Right kidney (tissue), 1 donor: ENCODE measurements at regions not wholly inside any gene's neighbourhood (a gene's known extent, or its start where the extent isn't known, plus 50 kb on each side); places are given as distances from the start of the nearest gene placed in this dataset.
"Not testable (repeated sequence)": the region's sequence is repeated elsewhere in the genome, so short reads cannot be mapped to it uniquely, and the experiment has no call there.

Experiments
- DNase-seq: peaks from one replicate; pipeline ENCODE4 v3.0.0-alpha.2; 2016

DNA sequence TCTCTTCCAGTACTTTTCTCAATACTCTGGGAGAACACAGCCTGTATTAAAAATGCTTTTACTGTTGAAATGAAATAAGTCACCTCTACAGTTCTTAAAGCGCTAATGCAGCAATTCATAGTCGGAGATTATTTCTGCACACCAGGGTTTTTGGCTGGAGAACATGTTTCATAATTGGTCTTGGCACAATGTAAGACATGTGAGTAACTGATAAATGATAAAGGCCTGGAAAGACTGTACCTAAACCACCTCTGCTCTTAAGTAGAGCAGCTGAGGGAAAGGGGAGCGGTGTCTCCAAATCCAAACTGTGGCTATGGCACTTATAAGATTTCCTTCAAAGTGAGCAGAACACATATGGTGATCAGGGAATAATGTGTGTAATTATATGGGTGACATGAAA, 390.3 kb upstream of the MBL2 start:
- no peak for DNase-seq

DNA sequence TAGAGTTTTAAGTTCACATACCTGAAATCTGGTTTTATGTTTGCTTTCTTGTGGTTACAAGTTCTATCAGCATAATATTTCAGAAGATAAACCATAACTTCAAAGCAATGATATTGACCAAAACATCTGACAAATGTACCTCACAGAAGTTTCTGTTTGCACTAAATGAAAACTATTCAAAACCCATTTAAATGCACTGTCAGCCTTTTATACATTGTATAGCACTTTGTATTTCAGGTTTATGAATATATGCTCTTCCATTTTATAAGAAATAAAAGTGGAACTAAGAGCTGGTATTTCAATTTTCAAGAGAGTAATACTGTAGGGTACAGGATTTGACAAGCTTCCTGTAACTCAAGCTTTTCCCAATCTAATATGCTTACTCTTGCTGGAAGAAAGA, 388.6 kb upstream of the MBL2 start:
- DNase-seq: no peak

DNA sequence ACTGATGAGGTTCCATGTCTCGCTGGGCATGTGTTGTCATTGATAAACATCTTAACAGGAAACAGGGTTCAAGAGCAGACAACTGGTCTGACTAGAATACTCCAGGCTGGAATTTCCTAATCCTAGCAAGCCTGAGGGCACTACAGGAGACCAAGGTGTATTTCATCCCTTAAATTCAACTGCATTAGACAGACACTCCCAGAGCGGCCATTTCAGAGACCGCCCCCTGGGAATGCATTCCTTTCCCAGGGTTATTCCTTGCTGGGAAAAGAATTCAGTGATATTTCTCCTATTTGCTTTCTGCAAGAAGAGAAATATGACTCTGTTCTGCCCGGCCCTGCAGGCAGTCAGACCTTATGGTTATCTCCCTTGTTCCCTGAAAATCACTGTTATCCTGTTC, 383.1 kb upstream of the MBL2 start:
- DNase-seq: not testable (repeated sequence)

DNA sequence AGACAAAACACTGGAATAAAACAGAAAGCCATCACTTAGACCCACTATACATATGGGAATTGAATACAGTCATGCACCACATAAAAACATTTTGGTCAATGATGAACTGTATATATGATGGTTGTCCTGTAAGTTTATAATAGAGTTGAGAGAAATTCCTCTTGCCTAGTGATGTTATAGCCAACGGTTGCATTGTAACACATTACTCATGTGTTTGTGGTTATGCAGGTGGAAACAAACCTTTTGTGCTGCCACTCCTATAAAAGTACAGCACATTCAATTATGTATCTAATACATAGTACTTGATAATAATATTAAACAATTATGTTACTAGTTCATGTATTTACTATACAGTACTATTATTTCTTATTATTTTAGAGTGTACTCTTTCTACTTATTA, 381.2 kb upstream of the MBL2 start:
- DNase-seq: no peak

GRCh38 chr10:53140506-53140905, 367.9 kb upstream of the MBL2 start:
- no peak for DNase-seq

DNA sequence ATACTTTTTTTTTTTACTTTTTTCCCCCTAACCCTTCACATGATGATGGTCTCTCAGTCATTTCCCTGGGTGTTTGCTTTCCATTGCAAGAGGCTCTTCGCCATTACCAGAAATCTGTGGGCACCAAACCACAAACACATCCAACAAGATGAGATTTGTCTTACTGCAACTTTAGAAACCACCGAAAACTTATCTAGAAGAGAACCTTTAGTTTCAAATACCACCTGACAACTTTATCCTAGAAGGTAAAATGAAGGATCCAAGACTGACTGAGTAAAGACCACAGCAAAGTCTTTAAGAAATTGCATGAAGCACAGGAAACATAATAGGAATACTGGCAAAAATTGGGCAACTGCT, 363.3 kb upstream of the MBL2 start:
- DNase-seq: no peak

DNA sequence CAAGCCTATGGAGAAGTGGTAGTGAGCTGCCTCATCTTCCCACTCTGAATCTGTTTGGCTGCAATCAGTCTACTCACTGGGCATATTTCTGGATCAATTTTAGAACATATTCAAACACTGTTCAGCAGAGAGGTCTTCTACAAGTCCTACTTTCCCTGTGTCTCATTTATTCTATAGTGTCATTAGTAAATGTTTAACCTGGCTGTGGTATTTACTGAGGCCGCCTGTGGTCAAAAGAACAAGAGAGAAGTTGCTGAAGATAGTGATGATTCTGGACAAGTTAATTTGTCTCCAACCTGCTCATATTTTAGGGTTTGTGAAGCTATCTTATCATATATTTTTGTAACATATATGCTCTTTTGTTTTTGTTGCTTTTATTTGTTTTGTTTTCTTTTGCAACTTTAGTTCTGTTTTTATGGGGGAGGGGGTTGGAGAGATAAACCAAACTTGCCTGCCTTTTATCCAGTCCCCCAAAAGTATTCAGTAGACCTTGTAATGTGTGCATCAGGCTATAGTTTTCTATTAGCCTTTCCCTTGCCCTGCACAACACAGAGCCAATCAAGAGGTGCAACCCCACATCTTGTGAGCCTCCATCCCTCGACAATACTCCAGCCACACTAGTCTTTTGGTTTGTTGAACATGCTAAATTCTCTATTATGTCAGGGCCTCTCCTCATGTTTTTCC, 362.8 kb upstream of the MBL2 start:
- DNase-seq: no peak

GRCh38 chr10:53134050-53134449, 361.5 kb upstream of the MBL2 start:
- no peak for DNase-seq

- DNase-seq: no peak
These were observed 357.8 kb upstream of the MBL2 start for GRCh38 chr10:53130337-53130736.

DNA sequence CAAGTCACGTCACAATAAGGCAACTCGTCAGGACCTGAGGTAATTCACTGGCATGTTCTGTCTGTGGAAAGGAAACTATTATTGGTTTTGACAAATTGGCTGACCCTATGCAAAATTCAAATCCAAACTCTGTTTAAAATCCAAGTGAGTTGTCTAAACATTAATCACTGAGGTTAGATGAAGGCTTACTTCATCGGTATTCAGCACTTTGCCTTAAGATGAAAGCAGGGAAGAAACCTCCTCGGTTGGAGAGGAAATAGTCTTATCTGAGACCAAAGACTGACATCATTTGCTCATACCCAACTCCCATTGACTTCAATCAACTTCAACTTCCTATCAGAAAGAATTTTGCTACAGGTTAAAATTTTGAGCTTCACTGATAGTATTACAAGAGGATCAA, 355.1 kb upstream of the MBL2 start:
- no peak for DNase-seq

- DNase-seq: no peak
These were observed 350.7 kb upstream of the MBL2 start for GRCh38 chr10:53123311-53123710.

- DNase-seq: no peak
These were observed 349.7 kb upstream of the MBL2 start for GRCh38 chr10:53122281-53122680.

DNA sequence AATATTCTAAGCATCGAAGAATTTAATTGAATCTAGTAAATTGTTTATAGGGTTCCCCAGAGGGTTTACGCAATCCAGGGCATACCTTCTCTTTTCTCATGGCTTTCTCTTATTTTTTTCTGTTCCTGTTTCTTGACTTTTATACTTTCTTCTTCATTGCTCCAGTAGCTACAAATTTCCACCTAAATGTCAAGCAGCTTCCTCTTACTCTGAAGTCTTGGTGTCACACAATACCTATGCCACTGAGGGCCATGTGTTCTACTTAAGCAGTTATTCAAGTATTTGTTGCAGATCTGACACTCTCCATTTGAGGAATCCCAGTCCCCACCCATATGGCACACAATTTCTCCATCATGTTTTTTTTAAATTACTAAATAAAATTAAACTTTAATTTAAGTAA, 343.1 kb upstream of the MBL2 start:
- DNase-seq: no peak

GRCh38 chr10:53111529-53111928, 338.9 kb upstream of the MBL2 start:
- no peak for DNase-seq

GRCh38 chr10:53109320-53109719, 336.7 kb upstream of the MBL2 start:
- no peak for DNase-seq

DNA sequence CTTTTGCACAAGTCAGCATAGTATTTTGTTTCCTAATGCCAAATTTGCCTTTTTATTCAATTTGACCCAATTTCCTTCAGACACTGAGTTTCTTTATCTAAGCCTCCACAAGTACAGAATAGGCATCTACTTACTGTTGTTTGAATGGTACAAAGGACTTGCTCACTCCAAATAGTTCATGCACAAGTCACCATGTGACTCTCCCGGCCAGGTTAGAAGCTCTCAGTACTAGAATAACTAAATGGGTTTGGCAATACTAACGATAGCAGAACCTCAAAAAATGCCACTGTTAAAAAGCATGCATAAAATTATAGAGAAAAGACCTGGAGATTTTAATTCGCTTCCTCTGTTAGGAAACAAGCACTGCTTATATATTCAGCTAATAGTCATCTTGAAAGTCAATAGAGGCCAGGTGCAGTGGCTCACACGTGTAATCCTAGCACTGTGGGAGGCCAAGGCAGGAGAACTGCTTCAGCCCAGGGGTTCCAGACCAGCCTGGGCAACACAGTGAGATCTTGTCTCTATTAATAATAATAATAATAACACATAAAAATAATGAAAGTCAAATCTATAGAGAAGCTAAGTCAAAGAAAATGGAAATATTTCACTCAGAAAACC, 335.8 kb upstream of the MBL2 start:
- DNase-seq: no peak

GRCh38 chr10:53107711-53108110, 335.1 kb upstream of the MBL2 start:
- DNase-seq: no peak

DNA sequence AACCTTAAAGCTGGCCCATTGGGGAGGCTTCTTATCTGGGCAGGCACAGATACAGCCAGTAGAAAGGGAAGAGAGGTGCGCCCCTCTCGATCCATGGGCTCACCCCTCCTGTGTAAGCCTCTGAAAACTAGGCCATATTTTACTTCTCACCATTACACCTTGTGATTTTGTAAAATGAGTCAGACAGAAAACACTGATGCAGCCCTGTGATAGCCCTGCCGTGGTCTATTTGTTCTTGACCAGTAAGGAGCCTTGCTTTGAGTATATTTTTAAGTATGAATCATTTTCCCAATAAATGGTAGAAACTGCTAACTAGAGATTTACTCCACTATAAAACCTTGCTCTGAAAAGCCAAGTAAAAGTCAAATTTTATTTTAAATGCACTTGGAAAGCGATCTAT, 329.8 kb upstream of the MBL2 start:
- no peak for DNase-seq

GRCh38 chr10:53093878-53094277, 321.3 kb upstream of the MBL2 start:
- DNase-seq: no peak

DNA sequence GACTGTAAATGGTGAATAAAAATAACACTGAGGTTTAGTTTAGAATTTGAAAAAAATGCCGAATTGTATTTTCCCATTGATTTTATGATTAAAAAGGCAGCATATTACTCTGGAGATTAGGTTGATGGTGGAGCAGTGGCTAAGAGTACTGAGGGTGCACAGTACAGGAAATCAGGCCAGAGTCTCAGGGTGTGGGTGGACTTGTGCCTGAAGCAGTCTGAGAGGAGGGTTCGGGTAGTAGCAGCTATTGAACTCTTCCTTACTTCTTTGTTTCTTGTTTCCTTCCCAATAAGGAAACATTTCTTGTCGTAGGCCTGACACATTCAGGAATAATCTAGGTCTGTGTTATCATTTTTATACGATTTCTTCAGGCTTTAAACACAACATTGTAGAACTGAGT, 319.0 kb upstream of the MBL2 start:
- no peak for DNase-seq

DNA sequence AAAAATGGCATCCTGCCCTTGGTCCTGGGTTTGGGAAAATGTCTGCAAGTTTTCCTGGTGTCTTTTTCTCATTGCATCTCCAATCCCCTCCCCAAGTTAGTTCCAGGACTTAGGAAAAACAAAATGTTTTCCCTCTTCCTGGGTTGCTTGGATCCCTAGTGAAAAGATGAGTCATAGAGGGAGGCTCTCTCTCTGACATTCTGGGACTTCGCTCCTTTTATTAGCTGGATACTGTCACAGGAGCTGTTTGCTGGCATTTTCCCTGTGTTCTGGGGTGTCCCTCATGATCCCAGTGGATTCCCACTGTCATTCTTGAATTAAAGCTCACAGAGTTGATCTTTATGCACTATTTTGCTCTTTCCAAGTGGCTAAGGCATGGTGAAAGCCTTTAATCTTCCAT, 316.4 kb upstream of the MBL2 start:
- DNase-seq: no peak

DNA sequence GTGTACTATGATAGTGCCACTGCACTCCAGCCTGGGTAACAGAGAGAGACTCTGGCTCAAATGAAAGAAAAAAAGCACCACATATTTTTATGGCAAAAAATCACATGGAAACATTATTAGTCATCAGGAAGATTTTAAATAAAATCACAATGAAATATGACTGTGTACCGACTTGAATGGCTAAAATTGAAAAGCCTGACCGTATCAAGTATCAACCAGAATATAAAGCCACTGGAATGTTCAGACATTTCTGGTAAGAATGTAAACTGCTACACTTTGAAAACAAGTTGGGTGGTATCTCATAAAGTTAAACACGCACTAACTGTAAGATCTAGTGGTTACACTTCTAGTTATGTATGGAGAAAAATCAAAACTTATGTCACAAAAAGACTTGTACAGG, 306.7 kb upstream of the MBL2 start:
- no peak for DNase-seq

DNA sequence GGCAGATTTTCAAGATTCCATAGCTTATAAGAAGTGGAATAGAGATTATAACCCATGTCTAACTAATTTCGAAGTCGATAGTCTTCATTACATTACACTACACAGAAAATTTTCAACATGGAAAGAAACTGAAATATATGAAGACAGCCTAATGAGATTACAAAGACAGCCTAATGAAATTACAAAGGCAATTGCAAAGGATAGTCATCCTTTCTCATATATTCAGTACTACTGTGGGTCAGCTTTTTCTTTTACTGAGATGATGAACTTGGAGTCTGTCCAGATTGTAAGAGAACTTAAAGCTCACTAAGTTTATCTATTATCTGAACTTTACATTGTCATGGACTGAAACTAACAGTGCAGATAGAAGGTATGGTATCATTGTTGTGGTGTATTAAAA, 304.4 kb upstream of the MBL2 start:
- DNase-seq: no peak

DNA sequence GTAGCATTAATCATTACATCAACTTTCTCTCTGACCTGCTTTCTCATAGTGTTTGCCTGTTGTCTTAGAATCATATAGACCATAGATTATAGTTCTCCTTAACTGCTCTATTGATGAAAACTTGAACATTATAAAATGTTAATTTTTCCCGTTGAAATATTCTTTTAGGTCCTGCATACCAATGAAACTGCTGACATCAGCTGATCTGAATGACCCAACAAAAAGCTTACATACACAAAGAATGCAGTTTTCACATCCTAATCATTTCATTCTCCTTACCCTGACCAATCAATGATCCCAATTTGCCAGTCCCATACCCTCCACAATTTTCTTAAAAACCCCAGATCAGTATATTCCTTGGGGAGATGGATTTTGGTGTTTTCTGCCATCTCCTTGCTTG, 302.9 kb upstream of the MBL2 start:
- no peak for DNase-seq

DNA sequence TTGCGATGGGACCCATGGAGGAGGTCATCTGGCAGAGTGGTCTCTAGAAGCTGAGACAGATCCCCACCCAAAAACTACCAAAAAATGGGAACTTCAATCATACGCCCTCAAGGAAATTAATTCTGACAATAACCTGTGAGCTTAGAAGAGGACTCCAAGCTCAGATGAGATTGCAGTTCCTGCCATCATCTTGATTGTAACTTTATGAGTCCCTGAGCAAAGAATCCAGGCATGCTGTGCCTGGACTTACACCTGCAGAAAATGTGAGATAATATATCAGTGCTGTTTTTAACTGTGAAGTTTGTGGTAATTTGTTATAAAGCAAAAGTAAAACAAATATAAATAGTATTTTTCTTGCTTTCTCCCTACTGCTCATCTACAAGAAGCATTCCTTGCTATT, 299.6 kb upstream of the MBL2 start:
- no peak for DNase-seq
